ENCODE measurements at regions not wholly inside any gene's neighbourhood (a gene's known extent, or its start where the extent isn't known, plus 50 kb on each side); places are given as distances from the start of the nearest gene placed in this dataset.
"Not testable (repeated sequence)": the region's sequence is repeated elsewhere in the genome, so short reads cannot be mapped to it uniquely, and the experiment has no call there.

- peak; percentile 2 for DNase-seq (ENCODE audit: low read depth)
These were observed 1029.1 kb upstream of the KLHL29 start for GRCh38 chr2:22355816-22356433.

GRCh38 chr2:22359071-22359672 lies 1025.8 kb upstream of the KLHL29 start:
- DNase-seq (ENCODE audit: low read depth): no peak

DNA sequence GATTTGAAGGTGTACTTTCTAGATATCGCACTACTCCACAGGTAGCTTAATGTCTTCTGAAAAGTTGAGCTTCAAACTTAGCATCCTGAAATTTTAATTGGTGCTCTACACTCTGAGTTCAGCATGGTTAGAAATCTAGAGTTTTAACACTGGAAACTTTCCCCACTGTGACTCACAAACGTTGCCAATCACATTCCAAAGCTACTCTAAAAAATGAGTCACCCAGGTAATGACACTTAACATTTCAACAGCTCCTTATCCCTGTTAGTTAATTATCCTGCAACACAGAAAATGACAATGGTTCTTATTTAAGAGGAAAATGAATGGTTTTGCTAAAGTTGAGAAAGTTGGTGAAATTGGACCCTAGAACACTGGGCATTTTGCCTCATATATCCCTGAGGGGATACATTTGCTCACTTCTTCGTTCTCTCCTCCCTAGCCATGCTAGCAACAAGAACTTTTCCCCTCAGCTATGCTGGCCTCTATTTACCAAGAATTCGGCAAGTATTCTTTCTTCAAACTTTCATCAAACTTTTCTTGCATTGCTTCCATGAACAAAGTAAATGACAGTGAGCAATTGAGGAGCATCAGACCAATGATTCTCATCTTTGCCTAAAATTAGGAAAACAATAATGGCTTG lies 1024.1 kb upstream of the KLHL29 start:
- no peak for DNase-seq (ENCODE audit: low read depth)

GRCh38 chr2:22361571-22361970 lies 1023.4 kb upstream of the KLHL29 start:
- DNase-seq (ENCODE audit: low read depth): no peak

DNA sequence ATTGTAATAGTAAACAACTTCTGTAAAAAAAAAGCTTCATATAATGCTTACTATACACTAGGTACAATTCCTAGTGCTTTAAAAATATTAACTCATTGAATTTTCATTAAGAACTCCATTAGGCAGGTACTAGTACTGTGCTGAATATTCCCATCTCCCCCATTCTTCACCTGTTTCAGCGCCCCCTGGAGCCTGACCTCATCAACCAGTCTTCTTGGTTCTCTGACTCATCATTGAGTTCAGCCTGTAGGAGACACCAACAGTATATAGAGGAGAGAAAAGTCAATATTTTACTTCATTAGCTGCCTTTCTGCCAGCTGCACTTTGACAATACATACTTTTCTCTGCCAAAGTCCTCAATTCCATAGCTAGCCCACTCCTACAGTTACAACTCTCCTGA lies 1009.9 kb upstream of the KLHL29 start:
- DNase-seq (ENCODE audit: low read depth): no peak

GRCh38 chr2:22377268-22377667 lies 1007.7 kb upstream of the KLHL29 start:
- DNase-seq (ENCODE audit: low read depth): no peak

GRCh38 chr2:22382479-22383169 lies 1002.4 kb upstream of the KLHL29 start:
- no peak for DNase-seq (ENCODE audit: low read depth)

- DNase-seq (ENCODE audit: low read depth): no peak
These were observed 987.1 kb upstream of the KLHL29 start for GRCh38 chr2:22397847-22398246.

GRCh38 chr2:22403748-22404147 lies 981.2 kb upstream of the KLHL29 start:
- DNase-seq (ENCODE audit: low read depth): no peak

DNA sequence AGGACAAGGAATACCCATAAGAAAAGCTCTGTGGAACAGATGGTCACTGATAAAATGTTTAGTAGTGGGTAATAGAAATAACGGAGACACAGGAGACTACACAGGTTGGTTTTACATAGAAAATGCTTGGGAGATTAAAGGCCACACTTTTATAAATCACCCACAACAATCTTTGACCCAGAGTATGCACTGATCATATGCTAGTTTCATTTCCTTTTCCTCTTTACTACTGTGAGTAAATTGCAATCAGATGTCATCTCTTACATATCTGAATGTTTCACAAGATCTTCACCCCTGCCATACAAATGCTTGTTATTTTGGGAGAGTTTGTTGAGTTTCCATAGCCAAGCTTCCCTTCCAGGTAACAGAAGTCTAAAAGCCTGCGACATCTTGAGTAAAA lies 978.4 kb upstream of the KLHL29 start:
- no peak for DNase-seq (ENCODE audit: low read depth)

DNA sequence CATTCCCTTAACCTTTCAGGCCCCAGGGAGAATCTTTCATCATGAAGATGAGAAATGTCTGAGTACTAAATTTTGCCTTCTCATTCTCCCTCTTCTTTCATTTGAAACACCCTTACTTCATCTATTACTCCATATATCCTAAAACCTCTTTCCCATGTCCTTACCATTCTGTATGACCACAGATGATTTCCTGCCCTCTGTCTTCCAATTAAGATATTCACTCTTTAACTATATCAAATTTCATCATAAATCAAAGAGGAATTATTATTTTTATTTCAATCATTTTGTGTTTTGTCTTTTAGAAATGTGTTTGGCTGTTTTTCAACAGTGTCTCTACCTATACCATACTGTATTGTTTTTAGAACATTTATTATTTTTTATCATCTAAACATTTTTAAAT lies 964.9 kb upstream of the KLHL29 start:
- no peak for DNase-seq (ENCODE audit: low read depth)

GRCh38 chr2:22442051-22442450 lies 942.9 kb upstream of the KLHL29 start:
- no peak for DNase-seq (ENCODE audit: low read depth)

- no peak for DNase-seq (ENCODE audit: low read depth)
These were observed 940.7 kb upstream of the KLHL29 start for GRCh38 chr2:22444281-22444680.

GRCh38 chr2:22449696-22450095 lies 935.3 kb upstream of the KLHL29 start:
- DNase-seq (ENCODE audit: low read depth): no peak

DNA sequence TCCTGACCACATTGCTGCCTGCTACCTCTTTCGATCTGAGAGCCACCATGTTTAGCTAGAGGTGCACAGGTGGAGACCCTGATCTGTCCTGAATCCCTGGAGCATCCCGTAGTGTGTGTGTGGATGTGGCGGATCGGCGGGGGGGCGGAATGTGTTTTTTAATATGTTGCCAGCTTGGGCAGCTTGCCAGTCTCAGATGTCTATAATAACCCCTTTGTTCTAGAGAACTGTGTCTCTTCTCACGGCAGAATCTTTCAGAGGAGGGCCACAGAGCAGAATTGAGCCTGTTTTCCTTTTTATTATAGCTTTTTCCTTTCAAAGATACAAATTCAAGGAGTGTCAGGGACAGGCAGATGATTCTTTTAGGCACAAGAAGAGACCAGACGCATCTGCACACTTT lies 934.1 kb upstream of the KLHL29 start:
- DNase-seq (ENCODE audit: low read depth): no peak

- DNase-seq (ENCODE audit: low read depth): no peak
These were observed 930.0 kb upstream of the KLHL29 start for GRCh38 chr2:22454826-22455485.

- DNase-seq (ENCODE audit: low read depth): no peak
These were observed 926.5 kb upstream of the KLHL29 start for GRCh38 chr2:22458440-22458839.

- not testable (repeated sequence) for DNase-seq (ENCODE audit: low read depth)
These were observed 909.9 kb upstream of the KLHL29 start for GRCh38 chr2:22475103-22475502.

GRCh38 chr2:22478329-22478728 lies 906.6 kb upstream of the KLHL29 start:
- no peak for DNase-seq (ENCODE audit: low read depth)

- no peak for DNase-seq (ENCODE audit: low read depth)
These were observed 903.3 kb upstream of the KLHL29 start for GRCh38 chr2:22481486-22482259.

- no peak for DNase-seq (ENCODE audit: low read depth)
These were observed 901.9 kb upstream of the KLHL29 start for GRCh38 chr2:22483036-22483435.

DNA sequence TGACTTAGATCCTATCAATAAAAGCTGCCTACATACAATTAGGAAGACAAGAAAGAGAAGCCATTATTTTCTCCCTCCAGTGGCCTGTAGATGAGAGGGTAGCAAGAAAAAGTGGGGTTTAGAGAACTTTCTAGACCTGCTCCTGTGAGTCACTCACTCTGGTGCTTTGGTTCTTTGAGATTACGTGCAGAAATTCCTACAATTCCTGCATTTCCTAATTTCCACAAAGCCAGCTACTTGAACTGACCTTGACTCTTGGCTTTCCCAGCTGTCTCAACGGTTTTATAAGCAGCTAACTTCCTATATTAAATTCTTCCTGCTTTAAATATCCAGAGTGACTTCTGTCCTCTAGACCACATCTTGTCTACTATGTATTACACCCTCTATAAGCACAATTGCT lies 899.5 kb upstream of the KLHL29 start:
- DNase-seq (ENCODE audit: low read depth): no peak
